ENCODE measurements at regions not wholly inside any gene's neighbourhood (a gene's known extent, or its start where the extent isn't known, plus 50 kb on each side); places are given as distances from the start of the nearest gene placed in this dataset.

- no peak for TF ChIP-seq CTCF (IDR thresholded peaks at IDR 0.05)
- TF ChIP-seq POLR2A (IDR thresholded peaks at IDR 0.05), result no peak
- Histone ChIP-seq H3K27ac (no peak overlapping the region), H3K36me3 (no peaks in the 10 kb centered on the region), H3K4me3 (no peak overlapping the region), H3K9me3 (no peaks in the 10 kb centered on the region), H3K27me3 (no peaks in the 10 kb centered on the region), H3K4me1 (no peaks in the 10 kb centered on the region)
- no peak for DNase-seq
- intact Hi-C loops (cut with DNase I; ENCODE audit: low total_unique reads), result no loop called here
These were observed 307.7 kb downstream of the MDFIC start for GRCh38 chr7:115229401-115230105.

- Histone ChIP-seq H3K9me3 (no peaks in the 10 kb centered on the region), H3K4me3 (no peak overlapping the region), H3K27ac (no peak overlapping the region), H3K36me3 (no peaks in the 10 kb centered on the region), H3K27me3 (no peaks in the 10 kb centered on the region), H3K4me1 (no peaks in the 10 kb centered on the region)
- intact Hi-C loops (cut with DNase I; ENCODE audit: low total_unique reads), result no loop called here
- DNase-seq, result no peak
- TF ChIP-seq CTCF (IDR thresholded peaks at IDR 0.05) (no peak), POLR2A (IDR thresholded peaks at IDR 0.05) (no peak)
These were observed 305.8 kb downstream of the MDFIC start for GRCh38 chr7:115227473-115228235.

DNA sequence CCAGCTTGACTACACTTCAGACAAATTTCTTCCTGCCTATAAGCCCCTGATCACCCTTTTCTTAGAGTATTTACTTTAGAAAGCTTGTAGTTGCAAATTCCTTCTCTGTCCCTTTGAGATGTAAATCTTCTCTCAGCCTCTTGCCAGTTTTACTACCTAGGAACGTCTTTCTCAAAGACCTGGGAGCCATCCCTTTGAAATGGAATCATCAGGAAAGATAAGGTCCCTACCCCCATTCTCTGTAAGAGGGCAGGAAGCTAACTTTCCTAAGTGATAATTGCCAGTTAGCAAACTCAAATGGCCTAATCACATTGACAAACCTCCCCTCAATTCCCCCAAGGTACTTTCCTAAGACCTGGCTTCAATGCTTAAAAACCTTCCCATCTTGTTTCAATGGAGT lies 304.5 kb downstream of the MDFIC start:
- H3K9me3 ChIP-seq, result no peaks in the 10 kb centered on the region
- DNase-seq, result no peak
- H3K27me3 ChIP-seq, result no peaks in the 10 kb centered on the region
- no peak for TF ChIP-seq POLR2A (IDR thresholded peaks at IDR 0.05)
- no peak for TF ChIP-seq CTCF (IDR thresholded peaks at IDR 0.05)
- no peaks in the 10 kb centered on the region for H3K36me3 ChIP-seq
- no peak overlapping the region for H3K27ac ChIP-seq
- H3K4me1 ChIP-seq, result no peaks in the 10 kb centered on the region
- no peak overlapping the region for H3K4me3 ChIP-seq
- intact Hi-C loops (cut with DNase I; ENCODE audit: low total_unique reads), result no loop called here

DNA sequence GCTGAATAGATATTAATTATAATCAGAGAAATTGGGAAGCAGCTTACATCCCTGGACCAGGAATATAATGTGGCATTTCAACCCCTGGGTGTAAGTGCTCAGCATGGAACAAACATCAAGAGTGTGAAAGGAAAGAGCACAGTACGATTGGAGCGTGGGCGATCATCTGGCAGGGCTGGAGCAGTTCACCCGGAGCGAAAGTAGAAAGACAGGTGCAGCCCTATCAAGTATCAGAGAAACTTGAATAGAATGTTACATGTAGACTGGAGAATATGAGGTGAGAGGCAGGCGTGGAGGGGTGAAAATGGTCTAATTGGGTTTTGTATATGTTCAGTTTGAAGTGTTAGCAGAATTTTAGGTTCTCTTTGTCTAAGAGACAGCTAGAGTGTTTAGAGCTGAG lies 303.0 kb downstream of the MDFIC start:
- TF ChIP-seq CTCF (IDR thresholded peaks at IDR 0.05), result no peak
- H3K4me3 ChIP-seq, result no peak overlapping the region
- no peaks in the 10 kb centered on the region for H3K36me3 ChIP-seq
- DNase-seq, result no peak
- H3K9me3 ChIP-seq, result no peaks in the 10 kb centered on the region
- intact Hi-C loops (cut with DNase I; ENCODE audit: low total_unique reads), result no loop called here
- no peak overlapping the region for H3K27ac ChIP-seq
- no peaks in the 10 kb centered on the region for H3K27me3 ChIP-seq
- no peaks in the 10 kb centered on the region for H3K4me1 ChIP-seq

DNA sequence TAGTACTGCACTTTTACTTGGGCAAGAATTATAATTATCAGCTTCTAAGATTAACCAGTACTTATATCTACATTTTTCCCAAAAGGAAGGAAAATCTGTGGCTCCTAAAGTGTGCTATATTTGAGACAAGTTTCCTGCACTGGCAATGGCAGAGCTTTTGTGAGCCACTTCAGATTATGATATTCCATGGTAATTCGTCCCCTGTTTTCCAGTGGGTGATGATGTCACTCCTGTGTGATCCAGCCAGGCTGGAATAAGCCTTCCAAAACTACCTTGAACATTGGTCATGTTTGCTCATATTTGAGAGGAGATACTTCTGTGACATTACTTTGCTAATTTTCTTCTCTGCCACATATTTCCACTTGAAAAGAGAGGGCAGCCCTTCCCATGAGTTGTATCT lies 302.1 kb downstream of the MDFIC start:
- Histone ChIP-seq H3K4me3 (no peak overlapping the region), H3K36me3 (no peaks in the 10 kb centered on the region), H3K4me1 (no peaks in the 10 kb centered on the region), H3K27me3 (no peaks in the 10 kb centered on the region), H3K27ac (no peak overlapping the region), H3K9me3 (no peaks in the 10 kb centered on the region)
- TF ChIP-seq CTCF (IDR thresholded peaks at IDR 0.05) (no peak), POLR2A (IDR thresholded peaks at IDR 0.05) (no peak)
- DNase-seq, result no peak
- intact Hi-C loops (cut with DNase I; ENCODE audit: low total_unique reads), result no loop called here
